COLO829 (cell line): ENCODE measurements at regions not wholly inside any gene's neighbourhood (a gene's known extent, or its start where the extent isn't known, plus 50 kb on each side); places are given as distances from the start of the nearest gene placed in this dataset.

Source experiments
- DNase-seq: peaks from one replicate; pipeline ENCODE4 v3.0.0; 2012; ENCODE audit warnings: low spot score

- DNase-seq, result no peak
These were observed 231.9 kb upstream of the E2F8 start for GRCh38 chr11:19472679-19473078.

DNA sequence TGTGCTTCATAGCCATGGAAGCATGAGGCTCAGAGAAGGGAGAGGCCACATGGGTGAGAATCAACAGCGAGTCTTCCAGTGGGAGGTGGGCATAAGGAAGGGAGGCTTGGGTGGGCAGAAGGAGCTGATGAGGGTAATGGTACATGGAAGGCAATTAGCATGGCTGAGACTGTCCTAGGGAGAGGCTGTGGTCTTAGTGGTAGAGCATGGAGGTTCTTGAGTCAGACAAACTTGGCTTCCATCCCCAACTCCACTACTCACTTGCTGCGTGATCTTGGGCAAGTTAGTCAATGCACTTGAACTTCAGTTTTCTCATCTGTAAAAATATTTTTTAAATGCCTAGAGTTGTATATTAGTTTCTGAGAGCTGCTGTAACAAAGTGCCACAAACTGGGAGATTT, 227.2 kb upstream of the E2F8 start:
- no peak for DNase-seq

DNA sequence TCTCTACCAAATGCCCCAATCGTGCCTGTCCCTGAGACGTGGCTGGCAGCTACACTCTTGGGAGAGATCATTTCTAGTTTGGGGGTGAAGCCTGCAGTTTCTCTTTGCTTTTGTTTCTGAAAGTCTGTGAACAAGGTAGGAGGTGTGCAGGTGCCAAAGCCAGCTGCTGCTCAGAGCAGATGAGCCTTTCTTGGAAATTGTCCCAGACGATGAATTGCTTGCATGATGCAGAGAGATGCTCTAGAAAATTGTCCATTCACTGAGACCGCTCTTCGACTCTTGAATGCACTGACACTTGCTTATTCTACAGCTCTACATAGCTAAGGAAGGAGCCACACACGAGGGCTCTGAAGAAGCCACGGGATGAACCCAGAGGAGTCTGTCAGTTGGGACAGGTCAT, 225.6 kb upstream of the E2F8 start:
- DNase-seq, result no peak

DNA sequence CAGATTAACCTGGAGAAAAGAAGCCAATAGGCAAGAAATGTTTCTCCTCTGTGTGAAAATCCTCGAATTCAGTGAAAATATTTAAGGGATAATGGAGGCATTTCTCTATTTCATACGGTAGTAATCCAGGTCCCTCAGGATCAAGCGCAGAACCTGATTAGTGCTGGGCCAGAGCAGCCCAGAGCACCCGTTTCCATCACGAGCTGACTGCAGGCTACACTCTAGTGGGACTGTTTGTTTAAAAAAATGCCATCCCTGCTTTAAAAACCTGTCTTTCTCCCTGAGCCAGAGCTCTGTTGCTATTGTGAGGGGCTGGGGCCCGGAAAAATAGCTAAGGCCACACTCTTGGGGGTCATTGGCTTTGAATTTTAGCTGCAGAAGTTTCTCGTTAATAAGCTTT, 223.2 kb upstream of the E2F8 start:
- DNase-seq, result no peak

DNA sequence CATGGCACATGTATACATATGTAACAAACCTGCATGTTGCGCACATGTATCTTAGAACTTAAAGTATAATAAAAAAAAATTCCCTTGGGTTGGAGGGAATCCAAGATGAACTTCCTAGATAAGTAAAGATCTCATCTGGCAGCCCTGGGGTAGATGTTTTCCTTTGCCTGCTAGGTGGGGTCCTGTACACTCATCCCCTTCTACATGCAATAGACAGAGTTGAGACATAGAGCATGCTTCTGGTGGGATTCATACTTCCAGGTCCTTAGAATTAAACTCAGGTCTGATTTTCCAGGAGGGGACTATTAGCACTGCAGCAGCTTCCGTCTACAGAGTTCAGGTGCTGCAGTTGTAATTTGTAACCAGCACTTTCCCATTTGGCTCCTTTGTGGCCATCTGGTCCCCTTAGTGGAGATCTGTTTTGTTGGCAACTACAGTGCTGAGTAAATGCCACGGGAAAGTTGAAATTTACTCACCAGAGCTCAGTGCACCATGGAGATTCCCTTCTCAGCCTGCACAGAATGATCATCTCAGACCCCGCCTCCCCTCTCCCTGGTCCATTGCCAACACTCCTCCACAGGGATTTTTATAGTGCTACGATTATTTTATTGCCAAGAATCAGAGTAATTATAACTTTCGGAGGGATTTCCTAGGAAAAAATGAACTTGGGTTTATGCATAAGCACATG, 220.1 kb upstream of the E2F8 start:
- DNase-seq, result no peak

- no peak for DNase-seq
These were observed 218.5 kb upstream of the E2F8 start for GRCh38 chr11:19459240-19459639.

GRCh38 chr11:19458721-19459120, 218.0 kb upstream of the E2F8 start:
- no peak for DNase-seq

DNA sequence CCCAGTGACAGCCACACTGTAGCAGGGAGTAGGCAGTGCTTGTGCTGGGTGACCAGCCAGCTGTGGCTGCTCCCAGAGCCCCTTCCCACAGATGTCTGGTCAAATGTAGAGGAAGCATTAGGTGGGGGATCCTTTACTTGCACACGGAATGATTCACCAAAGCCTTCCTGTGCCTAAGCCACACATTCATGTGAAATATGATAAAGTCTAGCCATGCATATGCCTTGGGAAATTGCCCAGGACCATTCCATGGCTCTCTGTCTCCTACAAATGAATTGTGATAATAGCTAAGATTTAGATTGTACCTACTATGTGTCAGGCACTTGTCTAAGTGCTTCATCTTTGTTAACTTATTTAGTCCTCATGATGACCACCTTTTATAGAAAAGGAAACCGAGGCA, 217.5 kb upstream of the E2F8 start:
- no peak for DNase-seq

DNA sequence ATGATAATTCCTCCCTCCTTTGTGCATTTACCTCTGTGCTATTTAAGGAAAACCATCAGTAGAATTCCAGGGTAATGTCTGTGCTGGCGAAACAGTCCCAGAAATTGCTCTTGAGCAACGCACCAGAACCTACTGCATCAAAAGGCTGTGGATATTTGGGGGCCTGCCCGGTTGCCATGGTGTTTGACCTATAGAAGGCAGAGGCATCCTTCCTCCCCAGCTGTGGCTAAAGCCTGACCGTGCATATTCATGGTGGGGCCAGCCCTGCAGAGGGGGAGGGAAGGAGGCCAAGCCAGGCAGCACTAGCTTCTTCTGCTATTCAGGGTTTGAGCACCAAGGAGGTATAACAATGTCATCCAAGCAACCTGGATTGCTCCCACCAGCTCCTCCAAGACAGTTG, 215.0 kb upstream of the E2F8 start:
- no peak for DNase-seq

GRCh38 chr11:19453651-19454257, 213.0 kb upstream of the E2F8 start:
- no peak for DNase-seq

DNA sequence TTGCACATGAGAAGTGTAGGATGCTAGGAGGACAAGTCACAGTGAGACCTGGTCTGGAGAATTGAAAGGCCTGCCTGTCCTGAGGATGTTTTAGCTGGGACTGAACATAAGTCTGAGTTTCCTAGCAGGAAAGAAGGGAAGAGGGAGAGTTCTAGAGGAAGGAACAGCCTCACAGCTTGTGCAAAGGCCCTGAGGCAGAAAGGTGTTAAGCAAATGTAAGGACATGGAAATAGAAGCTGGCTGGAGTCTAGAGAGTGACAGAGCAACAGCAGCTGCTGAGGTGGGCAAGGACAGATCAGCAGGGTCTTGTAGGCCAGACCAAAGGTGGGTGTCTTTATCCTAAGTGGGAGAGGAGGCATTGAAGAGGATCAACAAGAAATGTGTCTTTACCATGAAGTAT, 210.9 kb upstream of the E2F8 start:
- DNase-seq, result no peak

- DNase-seq, result no peak
These were observed 209.5 kb upstream of the E2F8 start for GRCh38 chr11:19450282-19450681.

DNA sequence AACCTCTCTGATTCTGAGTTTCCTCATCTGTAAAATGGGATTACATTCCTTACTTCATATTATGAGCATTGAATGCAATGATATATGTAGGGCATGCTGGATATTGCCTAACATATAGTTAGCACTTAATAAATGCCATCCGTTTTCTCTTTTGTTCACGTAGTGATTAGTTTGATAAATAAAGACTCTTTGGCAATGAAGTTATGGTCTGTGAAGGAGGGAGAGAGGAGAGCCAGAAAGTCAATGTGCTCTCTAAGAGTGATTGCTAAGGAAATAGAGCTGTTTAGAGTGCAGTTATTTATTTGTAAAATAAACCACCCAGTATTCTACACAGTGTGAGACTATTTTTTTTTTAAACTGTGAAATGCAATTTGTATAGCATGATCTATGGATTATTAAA, 207.9 kb upstream of the E2F8 start:
- DNase-seq, result no peak

DNA sequence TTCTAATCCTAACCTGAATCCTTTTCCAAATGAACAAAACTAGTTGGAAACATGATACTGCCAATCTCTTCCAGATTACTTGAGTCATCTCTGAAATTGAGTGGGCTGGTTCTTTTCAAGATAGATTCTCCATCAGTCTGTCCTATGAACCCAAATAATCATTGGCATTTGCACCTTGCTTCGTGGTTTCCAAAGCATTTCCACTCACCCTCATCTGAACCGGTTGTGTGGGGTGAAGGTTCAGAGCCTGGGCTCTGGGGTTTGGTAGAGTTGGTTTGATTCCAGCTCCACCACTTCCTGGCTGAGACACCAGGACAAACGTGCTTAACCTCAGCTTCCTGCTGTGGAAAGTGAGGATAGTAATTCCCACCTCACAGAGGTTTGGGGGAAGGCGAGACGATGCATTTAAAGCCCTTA, 206.4 kb upstream of the E2F8 start:
- no peak for DNase-seq

DNA sequence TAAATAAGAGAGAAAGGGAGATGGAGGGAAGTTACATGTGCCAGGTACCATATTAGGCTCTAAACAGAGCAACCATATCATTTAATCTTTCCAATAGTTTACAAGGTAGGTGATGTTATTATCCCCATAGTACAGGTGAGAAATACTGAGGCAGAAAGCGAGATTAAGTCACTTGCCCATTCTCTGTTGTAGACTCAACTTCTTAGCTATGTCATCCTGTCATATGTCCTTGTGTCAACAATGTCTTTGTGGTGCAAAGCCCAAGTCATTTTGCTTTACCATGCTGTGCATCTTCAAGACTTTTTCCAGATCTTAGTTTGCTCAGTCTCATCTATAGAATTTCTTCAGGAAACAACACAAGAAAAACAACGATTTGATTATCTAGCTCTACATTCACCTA, 205.0 kb upstream of the E2F8 start:
- no peak for DNase-seq

- no peak for DNase-seq
These were observed 203.5 kb upstream of the E2F8 start for GRCh38 chr11:19444231-19444630.

DNA sequence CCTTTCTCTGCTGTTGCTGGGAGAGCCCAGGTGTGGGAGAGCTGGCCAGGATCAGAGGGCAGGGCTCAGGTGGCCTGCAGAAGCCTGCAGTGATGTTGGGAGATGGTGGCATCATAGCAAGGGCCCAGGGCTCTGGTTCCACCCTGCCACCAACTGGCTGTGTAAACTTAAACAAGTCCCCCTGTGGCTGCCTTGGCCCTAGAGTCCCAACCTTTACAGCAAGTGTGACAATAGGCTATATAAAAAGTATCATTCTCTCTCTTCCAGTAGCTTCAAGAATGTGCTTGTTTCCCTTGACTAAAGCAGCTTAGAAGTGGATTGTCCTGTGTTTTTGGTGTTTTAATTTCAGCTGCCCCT, 201.8 kb upstream of the E2F8 start:
- no peak for DNase-seq

- DNase-seq, result peak; percentile 84
These were observed 201.2 kb upstream of the E2F8 start for GRCh38 chr11:19441752-19442553.

DNA sequence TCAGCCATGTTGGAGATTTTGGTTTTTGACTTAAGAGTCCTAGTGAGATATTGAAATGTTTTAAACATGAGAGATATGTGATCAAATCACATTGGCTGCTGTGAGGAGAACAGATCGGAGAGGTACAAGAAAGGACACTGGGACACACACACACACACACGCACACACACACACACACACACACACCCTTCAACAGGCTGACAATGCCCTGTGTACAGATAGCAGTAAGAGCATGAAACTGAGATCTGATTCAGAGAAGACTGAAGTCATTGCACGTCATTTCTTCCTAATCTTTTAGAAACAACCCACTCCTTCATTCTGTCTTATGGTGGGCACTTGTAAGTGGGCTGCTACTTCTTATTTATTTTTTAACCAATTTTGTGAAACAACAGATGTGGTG, 200.5 kb upstream of the E2F8 start:
- no peak for DNase-seq

DNA sequence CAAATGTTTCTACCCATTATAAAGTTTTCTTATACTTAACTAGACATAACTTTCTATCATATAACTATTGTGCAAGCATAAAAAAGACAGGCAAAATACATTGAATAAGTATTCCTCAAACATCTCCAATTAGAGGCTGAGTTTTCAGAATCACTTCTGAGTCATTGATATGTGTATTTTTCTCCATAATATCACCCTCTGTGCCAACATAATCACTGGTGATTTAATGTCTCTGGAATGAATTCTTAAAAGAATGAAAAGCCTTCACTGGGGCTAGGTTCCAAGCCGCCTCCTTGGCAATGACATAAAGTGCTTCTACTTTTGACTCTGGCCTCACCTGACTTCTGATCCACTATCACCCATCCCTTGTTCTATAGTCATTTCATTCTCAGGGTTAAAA, 197.0 kb upstream of the E2F8 start:
- DNase-seq, result peak; percentile 61

DNA sequence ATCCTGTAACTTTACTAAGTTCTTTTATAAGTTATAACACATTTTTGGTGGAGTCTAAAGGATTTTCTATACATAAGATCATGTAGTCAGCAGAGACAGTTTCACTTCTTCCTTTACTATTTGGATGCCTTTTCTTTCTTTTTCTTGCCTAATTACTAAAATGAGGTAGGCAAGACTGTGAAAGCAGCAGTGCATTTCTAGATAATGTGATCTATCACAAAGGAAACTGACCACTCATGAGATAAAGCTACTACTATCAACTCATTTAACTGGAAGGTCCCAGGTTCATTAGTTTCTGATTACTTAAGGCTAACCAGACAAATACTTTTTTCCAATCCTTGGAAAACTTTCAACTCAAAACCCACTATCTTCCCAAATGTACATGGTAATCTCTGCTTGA, 196.2 kb upstream of the E2F8 start:
- no peak for DNase-seq

- no peak for DNase-seq
These were observed 194.7 kb upstream of the E2F8 start for GRCh38 chr11:19435306-19435989.

- DNase-seq, result no peak
These were observed 193.0 kb upstream of the E2F8 start for GRCh38 chr11:19433791-19434190.
